Activated CD8-positive, alpha-beta memory T cell treated with anti-CD3 and anti-CD28 coated beads, Interleukin-2, amount 50 U/mL, for 4 hours (primary cell): ENCODE measurements at regions not wholly inside any gene's neighbourhood (a gene's known extent, or its start where the extent isn't known, plus 50 kb on each side); places are given as distances from the start of the nearest gene placed in this dataset.
"Not testable (repeated sequence)": the region's sequence is repeated elsewhere in the genome, so short reads cannot be mapped to it uniquely, and the experiment has no call there.

Experiments
- DNase-seq: peaks from one replicate; pipeline ENCODE4 v3.0.0-alpha.2; 2020

- peak; percentile 32 for DNase-seq
Observed at GRCh38 chr14:35932659-35933159, 106.6 kb downstream of the BRMS1L start.

- no peak for DNase-seq
Observed at GRCh38 chr14:35932136-35932535, 106.0 kb downstream of the BRMS1L start.

- no peak for DNase-seq
Observed at GRCh38 chr14:35931346-35931745, 105.2 kb downstream of the BRMS1L start.

- DNase-seq = no peak
Observed at GRCh38 chr14:35929186-35929585, 103.0 kb downstream of the BRMS1L start.

GRCh38 chr14:35927727-35928126 is 101.6 kb downstream of the BRMS1L start:
- no peak for DNase-seq

DNA sequence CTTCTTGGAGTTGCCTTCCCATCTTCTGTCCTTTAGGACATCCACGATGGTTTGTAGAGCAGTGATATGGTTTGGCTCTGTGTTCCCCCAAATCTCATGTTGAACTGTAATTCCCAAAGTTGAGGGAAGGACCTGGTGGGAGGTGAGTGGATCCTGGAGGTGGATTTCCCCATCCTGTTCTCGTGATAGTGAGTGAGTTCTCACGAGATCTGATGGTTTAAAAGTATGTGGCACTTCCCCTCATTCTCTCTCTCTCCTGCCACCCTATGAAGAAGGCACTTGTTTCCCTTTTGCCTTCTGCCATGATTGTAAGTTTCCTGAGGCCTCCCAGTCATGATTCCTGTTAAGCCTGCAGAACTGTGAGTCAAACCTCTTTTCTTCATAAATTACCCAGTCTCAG is 99.2 kb downstream of the BRMS1L start:
- DNase-seq = no peak

GRCh38 chr14:35922590-35922989 is 96.5 kb downstream of the BRMS1L start:
- DNase-seq = not testable (repeated sequence)

- no peak for DNase-seq
Observed at GRCh38 chr14:35921745-35922144, 95.6 kb downstream of the BRMS1L start.
